ENCODE measurements at regions not wholly inside any gene's neighbourhood (a gene's known extent, or its start where the extent isn't known, plus 50 kb on each side); places are given as distances from the start of the nearest gene placed in this dataset.
"Not testable (repeated sequence)": the region's sequence is repeated elsewhere in the genome, so short reads cannot be mapped to it uniquely, and the experiment has no call there.

- DNase-seq: no peak
These were observed 688.5 kb upstream of the SEMA3D start for GRCh38 chr7:85875398-85875797.

GRCh38 chr7:85866540-85866939, 679.7 kb upstream of the SEMA3D start:
- DNase-seq: no peak

GRCh38 chr7:85851571-85852193, 664.8 kb upstream of the SEMA3D start:
- no peak for DNase-seq

GRCh38 chr7:85850381-85850780, 663.5 kb upstream of the SEMA3D start:
- no peak for DNase-seq

GRCh38 chr7:85840554-85840953, 653.7 kb upstream of the SEMA3D start:
- no peak for DNase-seq

- no peak for DNase-seq
These were observed 646.2 kb upstream of the SEMA3D start for GRCh38 chr7:85833066-85833465.

GRCh38 chr7:85830982-85831381, 644.1 kb upstream of the SEMA3D start:
- no peak for DNase-seq

- no peak for DNase-seq
These were observed 643.1 kb upstream of the SEMA3D start for GRCh38 chr7:85829817-85830432.

- DNase-seq: no peak
These were observed 642.3 kb upstream of the SEMA3D start for GRCh38 chr7:85829176-85829575.

- DNase-seq: no peak
These were observed 641.8 kb upstream of the SEMA3D start for GRCh38 chr7:85828614-85829013.

- no peak for DNase-seq
These were observed 636.7 kb upstream of the SEMA3D start for GRCh38 chr7:85823396-85824080.

- DNase-seq: no peak
These were observed 635.1 kb upstream of the SEMA3D start for GRCh38 chr7:85821926-85822325.

GRCh38 chr7:85820702-85821443, 634.0 kb upstream of the SEMA3D start:
- DNase-seq: no peak

- no peak for DNase-seq
These were observed 628.7 kb upstream of the SEMA3D start for GRCh38 chr7:85815526-85815925.

GRCh38 chr7:85806321-85806720, 619.5 kb upstream of the SEMA3D start:
- DNase-seq: no peak

GRCh38 chr7:85805656-85806055, 618.8 kb upstream of the SEMA3D start:
- DNase-seq: no peak

- no peak for DNase-seq
These were observed 618.4 kb upstream of the SEMA3D start for GRCh38 chr7:85805249-85805648.

GRCh38 chr7:85802211-85802610, 615.4 kb upstream of the SEMA3D start:
- DNase-seq: no peak

- DNase-seq: no peak
These were observed 610.1 kb upstream of the SEMA3D start for GRCh38 chr7:85796956-85797355.

GRCh38 chr7:85791098-85791497, 604.2 kb upstream of the SEMA3D start:
- DNase-seq: not testable (repeated sequence)

GRCh38 chr7:85781606-85782005, 594.8 kb upstream of the SEMA3D start:
- DNase-seq: no peak

GRCh38 chr7:85776691-85777345, 590.0 kb upstream of the SEMA3D start:
- no peak for DNase-seq

GRCh38 chr7:85775431-85775830, 588.6 kb upstream of the SEMA3D start:
- no peak for DNase-seq
